HL-60 (cell line): ENCODE measurements at regions not wholly inside any gene's neighbourhood (a gene's known extent, or its start where the extent isn't known, plus 50 kb on each side); places are given as distances from the start of the nearest gene placed in this dataset.

ENCODE experiments used
- DNase-seq, 2 experiments: peaks; one replicate each; pipeline ENCODE4 v3.0.0-alpha.2; 2010 to 2020; ENCODE audit warnings: low read depth in 1 of 2, low spot score in 1 of 2
- H3K27ac ChIP-seq: fragments of 250-450 bp; sonication (Bioruptor Pico); replicated peaks from 2 replicates; pipeline ENCODE4 v1.5.1; 2020; ENCODE audit warnings: mild to moderate bottlenecking, moderate library complexity
- H3K27me3 ChIP-seq: fragments of 250-450 bp; sonication (Bioruptor Pico); 2 replicates; pipeline ENCODE4 v1.5.1; 2021; ENCODE audit warnings: mild to moderate bottlenecking, moderate library complexity; ENCODE audit not compliant: insufficient read depth, poor library complexity, severe bottlenecking
- H3K4me3 ChIP-seq: replicated peaks from 2 replicates; pipeline ENCODE4 v1.5.1; 2011; ENCODE audit warnings: mild to moderate bottlenecking, control low read depth, low read length; ENCODE audit not compliant: insufficient read depth
- GABPA ChIP-seq: IDR thresholded peaks from 2 replicates; pipeline ENCODE4 v1.6.1; 2012; ENCODE audit warnings: low read depth
- POLR2AphosphoS5 ChIP-seq: IDR thresholded peaks from 2 replicates; pipeline ENCODE4 v1.6.1; 2012; ENCODE audit warnings: low read depth
- REST ChIP-seq: IDR thresholded peaks from 2 replicates; pipeline ENCODE4 v1.6.1; 2012; ENCODE audit warnings: low read depth; ENCODE audit not compliant: insufficient replicate concordance
- SPI1 ChIP-seq: IDR thresholded peaks from 2 replicates; pipeline ENCODE4 v1.6.1; 2012; ENCODE audit warnings: low read depth, mild to moderate bottlenecking, borderline replicate concordance
- TF ChIP-seq, protein P1 (sequence below): IDR thresholded peaks from one replicate; pipeline ENCODE4 v1.5.1; 2011; ENCODE audit warnings: low read length, control low read depth, inconsistent platforms; ENCODE audit not compliant: insufficient read depth

DNA sequence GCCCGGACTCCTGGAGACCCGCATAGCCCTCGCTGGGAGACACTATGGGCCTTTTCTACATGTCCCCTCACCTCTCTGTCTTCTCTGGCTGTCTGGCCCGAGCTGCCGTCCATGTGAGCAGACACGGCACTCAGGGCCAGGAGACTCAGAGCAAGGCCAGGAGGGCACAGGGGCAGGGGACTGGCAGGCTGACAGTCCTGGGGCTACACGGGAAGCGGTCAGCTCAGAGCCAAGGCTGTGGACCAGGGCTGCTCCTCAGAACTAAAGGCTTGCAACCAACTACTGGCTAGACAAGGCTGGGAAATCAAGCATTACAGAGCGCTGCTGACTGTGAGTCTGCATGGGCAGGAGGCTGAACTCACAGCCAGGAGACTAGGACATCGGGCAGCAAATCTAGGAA is 56.1 kb upstream of the CDON start:
- TF ChIP-seq, protein P1, sequence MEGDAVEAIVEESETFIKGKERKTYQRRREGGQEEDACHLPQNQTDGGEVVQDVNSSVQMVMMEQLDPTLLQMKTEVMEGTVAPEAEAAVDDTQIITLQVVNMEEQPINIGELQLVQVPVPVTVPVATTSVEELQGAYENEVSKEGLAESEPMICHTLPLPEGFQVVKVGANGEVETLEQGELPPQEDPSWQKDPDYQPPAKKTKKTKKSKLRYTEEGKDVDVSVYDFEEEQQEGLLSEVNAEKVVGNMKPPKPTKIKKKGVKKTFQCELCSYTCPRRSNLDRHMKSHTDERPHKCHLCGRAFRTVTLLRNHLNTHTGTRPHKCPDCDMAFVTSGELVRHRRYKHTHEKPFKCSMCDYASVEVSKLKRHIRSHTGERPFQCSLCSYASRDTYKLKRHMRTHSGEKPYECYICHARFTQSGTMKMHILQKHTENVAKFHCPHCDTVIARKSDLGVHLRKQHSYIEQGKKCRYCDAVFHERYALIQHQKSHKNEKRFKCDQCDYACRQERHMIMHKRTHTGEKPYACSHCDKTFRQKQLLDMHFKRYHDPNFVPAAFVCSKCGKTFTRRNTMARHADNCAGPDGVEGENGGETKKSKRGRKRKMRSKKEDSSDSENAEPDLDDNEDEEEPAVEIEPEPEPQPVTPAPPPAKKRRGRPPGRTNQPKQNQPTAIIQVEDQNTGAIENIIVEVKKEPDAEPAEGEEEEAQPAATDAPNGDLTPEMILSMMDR, result no peak
- TF ChIP-seq REST (no peak), GABPA (no peak), SPI1 (no peak)
- Histone ChIP-seq H3K27ac (no peak overlapping the region), H3K4me3 (no peak overlapping the region), H3K27me3 (no peaks in the 10 kb centered on the region)
- no peak for DNase-seq

- no peak overlapping the region for H3K27ac ChIP-seq
- no peak overlapping the region for H3K4me3 ChIP-seq
- no peak for TF ChIP-seq REST
- TF ChIP-seq SPI1, result no peak
- TF ChIP-seq, protein P1, result no peak
- no peak for TF ChIP-seq POLR2AphosphoS5
- no peak for TF ChIP-seq GABPA
- no peaks in the 10 kb centered on the region for H3K27me3 ChIP-seq
- no peak for DNase-seq
Measured at GRCh38 chr11:126115816-126116331, 53.2 kb upstream of the CDON start.

DNA sequence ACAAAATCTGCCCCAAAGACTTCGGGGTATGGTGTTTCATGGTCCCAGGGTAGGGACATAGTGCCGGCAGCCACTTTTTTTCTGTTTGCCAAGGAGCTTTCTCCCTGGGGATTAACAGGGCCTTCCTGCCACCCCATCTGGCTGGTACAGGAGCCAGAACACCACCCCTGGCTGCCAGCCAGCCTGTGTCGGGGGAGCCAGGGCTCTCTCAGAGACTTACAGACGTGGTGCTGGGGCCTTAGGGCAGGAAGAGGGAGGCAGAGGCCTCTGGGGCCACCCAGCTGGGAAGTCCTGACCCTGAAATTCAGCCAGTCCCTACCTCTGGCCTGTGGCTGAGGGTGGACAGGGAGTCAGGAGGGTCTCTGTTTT is 52.4 kb upstream of the CDON start:
- Histone ChIP-seq H3K27ac (no peak overlapping the region), H3K4me3 (no peak overlapping the region), H3K27me3 (no peaks in the 10 kb centered on the region)
- no peak for DNase-seq
- TF ChIP-seq REST (no peak), GABPA (no peak), POLR2AphosphoS5 (no peak), SPI1 (no peak)
- TF ChIP-seq, protein P1, result no peak
